Caco-2 (cell line): ENCODE measurements at regions not wholly inside any gene's neighbourhood (a gene's known extent, or its start where the extent isn't known, plus 50 kb on each side); places are given as distances from the start of the nearest gene placed in this dataset.
"Not testable (repeated sequence)": the region's sequence is repeated elsewhere in the genome, so short reads cannot be mapped to it uniquely, and the experiment has no call there.

Experiments
- BruUV-seq: library from RNA; stranded (reverse); fragments of 400-500 nt; replicated peaks from 2 replicates; lab custom pipeline; 2021; lab: Mats Ljungman, UMichigan
- CTCF ChIA-PET: fragments of 300-600 bp; sonication (Branson Sonifier 250); formaldehyde crosslinking; loops from one replicate; lab custom pipeline; 2022; ENCODE audit warnings: antibody characterized with exemption; lab: Charles Lee
- POLR2A ChIA-PET: fragments of 300-600 bp; sonication (Branson Sonifier 250); formaldehyde crosslinking; loops from one replicate; lab custom pipeline; 2022; ENCODE audit warnings: antibody characterized with exemption; lab: Charles Lee
- DNase-seq, 2 experiments: peaks; one replicate each; pipeline versions ENCODE4 v3.0.0 to v3.0.0-alpha.2; 2020 to 2022
- H3K27me3 ChIP-seq: replicated peaks from 2 replicates; pipeline ENCODE4 v1.6.0; 2011; ENCODE audit warnings: low read length; ENCODE audit not compliant: control insufficient read depth, insufficient read depth
- H3K36me3 ChIP-seq: 2 replicates; pipeline ENCODE4 v1.5.1; 2011; ENCODE audit warnings: low read length; ENCODE audit not compliant: control insufficient read depth, insufficient read depth
- H3K4me1 ChIP-seq: fragments of 250-450 bp; sonication (Bioruptor Pico); 2 replicates; pipeline ENCODE4 v1.5.1; 2020; ENCODE audit warnings: mild to moderate bottlenecking
- H3K4me3 ChIP-seq: 2 replicates; pipeline ENCODE4 v1.5.1; 2011; ENCODE audit warnings: low read depth, mild to moderate bottlenecking, control low read depth, low read length
- H3K9me3 ChIP-seq: fragments of 250-450 bp; sonication (Bioruptor Pico); 2 replicates; pipeline ENCODE4 v1.5.1; 2020; ENCODE audit warnings: mild to moderate bottlenecking, moderate library complexity
- H3K27ac Mint-ChIP-seq: one replicate; pipeline ENCODE4 v1.8.0; 2022; ENCODE audit warnings: mixed read lengths; ENCODE audit not compliant: unreplicated experiment
- H3K27me3 Mint-ChIP-seq: one replicate; pipeline ENCODE4 v1.8.0; 2022; ENCODE audit warnings: mixed read lengths; ENCODE audit not compliant: insufficient read depth, unreplicated experiment
- H3K36me3 Mint-ChIP-seq: one replicate; pipeline ENCODE4 v1.8.0; 2022; ENCODE audit warnings: mild to moderate bottlenecking, mixed read lengths; ENCODE audit not compliant: insufficient read depth, unreplicated experiment
- H3K4me1 Mint-ChIP-seq: one replicate; pipeline ENCODE4 v1.8.0; 2022; ENCODE audit warnings: low read depth, mixed read lengths; ENCODE audit not compliant: unreplicated experiment
- H3K4me3 Mint-ChIP-seq: one replicate; pipeline ENCODE4 v1.8.0; 2022; ENCODE audit warnings: mild to moderate bottlenecking, moderate library complexity, mixed read lengths; ENCODE audit not compliant: unreplicated experiment
- H3K9me3 Mint-ChIP-seq: one replicate; pipeline ENCODE4 v1.8.0; 2022; ENCODE audit warnings: mixed read lengths; ENCODE audit not compliant: unreplicated experiment
- intact Hi-C: fragments of 100-400 bp; cut with micrococcal nuclease; formaldehyde crosslinking; loops from one replicate; pipeline ENCODE4 v1.10.0; 2022; ENCODE audit not compliant: unreplicated experiment

- H3K27ac Mint-ChIP-seq: not testable (repeated sequence)
These were observed 155.6 kb upstream of the ZNF469 start for GRCh38 chr16:88227026-88227721.

GRCh38 chr16:88227722-88228482 lies 154.9 kb upstream of the ZNF469 start:
- CTCF ChIA-PET, BruUV-seq, H3K27me3 Mint-ChIP-seq, H3K4me1 ChIP-seq, H3K4me3 Mint-ChIP-seq, H3K4me3 ChIP-seq, intact Hi-C loops, H3K4me1 Mint-ChIP-seq, H3K9me3 ChIP-seq, H3K36me3 ChIP-seq, DNase-seq, H3K27ac Mint-ChIP-seq, H3K27me3 ChIP-seq, H3K9me3 Mint-ChIP-seq, POLR2A ChIA-PET, H3K36me3 Mint-ChIP-seq: not testable (repeated sequence)

More at GRCh38 chr16:88227026-88227721, 155.6 kb upstream of the ZNF469 start:
- H3K4me1 ChIP-seq, BruUV-seq, H3K36me3 Mint-ChIP-seq, DNase-seq, H3K27me3 Mint-ChIP-seq, H3K4me3 ChIP-seq, CTCF ChIA-PET, H3K27me3 ChIP-seq, H3K9me3 ChIP-seq, intact Hi-C loops, H3K4me3 Mint-ChIP-seq, POLR2A ChIA-PET, H3K4me1 Mint-ChIP-seq, H3K36me3 ChIP-seq, H3K9me3 Mint-ChIP-seq: not testable (repeated sequence)

- H3K27me3 Mint-ChIP-seq, H3K4me3 ChIP-seq, POLR2A ChIA-PET, H3K4me1 Mint-ChIP-seq, BruUV-seq, H3K36me3 Mint-ChIP-seq, DNase-seq, H3K4me1 ChIP-seq, H3K27ac Mint-ChIP-seq, H3K36me3 ChIP-seq, intact Hi-C loops, H3K27me3 ChIP-seq, H3K9me3 Mint-ChIP-seq, H3K4me3 Mint-ChIP-seq, H3K9me3 ChIP-seq, CTCF ChIA-PET: not testable (repeated sequence)
These were observed 154.0 kb upstream of the ZNF469 start for GRCh38 chr16:88228751-88229150.

GRCh38 chr16:88229710-88230109 lies 153.0 kb upstream of the ZNF469 start:
- H3K36me3 Mint-ChIP-seq, H3K27me3 Mint-ChIP-seq: not testable (repeated sequence)

GRCh38 chr16:88230276-88230966 lies 152.3 kb upstream of the ZNF469 start:
- H3K4me3 ChIP-seq, POLR2A ChIA-PET, H3K27me3 Mint-ChIP-seq, H3K36me3 Mint-ChIP-seq, H3K27me3 ChIP-seq, intact Hi-C loops, CTCF ChIA-PET, H3K36me3 ChIP-seq, H3K9me3 ChIP-seq, BruUV-seq, H3K4me1 Mint-ChIP-seq, H3K9me3 Mint-ChIP-seq, H3K27ac Mint-ChIP-seq, H3K4me3 Mint-ChIP-seq, DNase-seq: not testable (repeated sequence)
- H3K4me1 ChIP-seq: peaks cover 16% of the 10 kb centered on the region

More at GRCh38 chr16:88229710-88230109, 153.0 kb upstream of the ZNF469 start:
- H3K4me1 Mint-ChIP-seq, POLR2A ChIA-PET, H3K4me1 ChIP-seq, H3K36me3 ChIP-seq, H3K27ac Mint-ChIP-seq, H3K9me3 ChIP-seq, CTCF ChIA-PET, H3K9me3 Mint-ChIP-seq, H3K4me3 ChIP-seq, BruUV-seq, H3K4me3 Mint-ChIP-seq, DNase-seq, intact Hi-C loops, H3K27me3 ChIP-seq: not testable (repeated sequence)

- not testable (repeated sequence) for H3K36me3 Mint-ChIP-seq, DNase-seq
These were observed 151.7 kb upstream of the ZNF469 start for GRCh38 chr16:88230967-88231615.

More at GRCh38 chr16:88230967-88231615, 151.7 kb upstream of the ZNF469 start:
- CTCF ChIA-PET, H3K9me3 Mint-ChIP-seq, H3K36me3 ChIP-seq, H3K4me3 Mint-ChIP-seq, H3K9me3 ChIP-seq, H3K27me3 ChIP-seq, H3K27me3 Mint-ChIP-seq, BruUV-seq, H3K4me3 ChIP-seq, POLR2A ChIA-PET, intact Hi-C loops, H3K27ac Mint-ChIP-seq: not testable (repeated sequence)
- peaks cover 10% of the 10 kb centered on the region for H3K4me1 Mint-ChIP-seq
- H3K4me1 ChIP-seq: peaks cover 19% of the 10 kb centered on the region
